Common myeloid progenitor, CD34-positive (primary cell): ENCODE measurements at regions not wholly inside any gene's neighbourhood (a gene's known extent, or its start where the extent isn't known, plus 50 kb on each side); places are given as distances from the start of the nearest gene placed in this dataset.

Source experiments
- CTCF ChIA-PET: fragments of 350-600 bp; sonication (Branson Sonifier 250); formaldehyde crosslinking; loops from one replicate; lab custom pipeline; 2021; ENCODE audit warnings: antibody characterized with exemption; lab: Charles Lee
- POLR2A ChIA-PET: fragments of 350-600 bp; sonication (Branson Sonifier 250); formaldehyde crosslinking; loops from one replicate; lab custom pipeline; 2021; ENCODE audit warnings: antibody characterized with exemption; lab: Charles Lee
- DNase-seq, 3 donors: peaks; one replicate each; pipeline versions ENCODE4 v3.0.0 to v3.0.0-alpha.2; 2013
- H3K27ac ChIP-seq, 2 experiments: 1 replicate in 1 of 2; 2 replicates in 1 of 2; pipeline ENCODE4 v1.7.0; 2013; ENCODE audit warnings: inconsistent platforms in 2 of 2, low read length in 2 of 2, mild to moderate bottlenecking in 2 of 2, low read depth in 1 of 2, moderate library complexity in 1 of 2; ENCODE audit not compliant: severe bottlenecking in 2 of 2, insufficient read depth in 1 of 2, poor library complexity in 1 of 2
- H3K27me3 ChIP-seq, 5 experiments: replicated peaks in 2 of 5; 1 replicate in 3 of 5; 2 replicates in 2 of 5; pipeline versions ENCODE4 v1.6.1 to v1.7.0; 2013; ENCODE audit warnings: low read length in 4 of 5, mild to moderate bottlenecking in 2 of 5, moderate library complexity in 2 of 5, inconsistent platforms in 1 of 5; ENCODE audit not compliant: insufficient read depth in 5 of 5, control insufficient read depth in 4 of 5
- H3K36me3 ChIP-seq, 4 experiments: 1 replicate in 2 of 4; 2 replicates in 2 of 4; pipeline versions ENCODE4 v1.6.1 to v1.7.0; 2013; ENCODE audit warnings: low read length in 3 of 4, control low read depth in 1 of 4, mild to moderate bottlenecking in 1 of 4; ENCODE audit not compliant: control insufficient read depth in 4 of 4, insufficient read depth in 4 of 4
- H3K4me1 ChIP-seq, 4 experiments: 1 replicate in 3 of 4; 2 replicates in 1 of 4; pipeline versions ENCODE4 v1.6.1 to v1.7.1; 2013; ENCODE audit warnings: low read length in 3 of 4, mild to moderate bottlenecking in 3 of 4, control low read depth in 1 of 4, inconsistent platforms in 1 of 4, moderate library complexity in 1 of 4; ENCODE audit not compliant: control insufficient read depth in 4 of 4, insufficient read depth in 4 of 4; ENCODE audit errors: control extremely low read depth in 1 of 4
- H3K4me3 ChIP-seq, 7 experiments: 1 replicate in 4 of 7; 2 replicates in 3 of 7; pipeline versions ENCODE4 v1.5.1 to v1.7.0; 2013; ENCODE audit warnings: mild to moderate bottlenecking in 7 of 7, low read length in 6 of 7, moderate library complexity in 6 of 7, inconsistent platforms in 2 of 7, low read depth in 2 of 7, control low read depth in 1 of 7; ENCODE audit not compliant: insufficient read depth in 4 of 7, control insufficient read depth in 1 of 7; ENCODE audit errors: extremely low read depth in 1 of 7
- H3K9me3 ChIP-seq, 5 experiments: 1 replicate in 4 of 5; 2 replicates in 1 of 5; pipeline versions ENCODE4 v1.6.1 to v1.7.1; 2013; ENCODE audit warnings: low read length in 4 of 5, mild to moderate bottlenecking in 2 of 5, inconsistent platforms in 1 of 5, low read depth in 1 of 5, moderate library complexity in 1 of 5; ENCODE audit not compliant: control insufficient read depth in 4 of 5, insufficient read depth in 2 of 5; ENCODE audit errors: control extremely low read depth in 1 of 5
- WGBS: methylation state at CpG from one replicate; pipeline ENCODE4 v1.1.5; 2013; ENCODE audit not compliant: insufficient coverage; 5-methylcytosine and 5-hydroxymethylcytosine counted together

GRCh38 chr2:238696331-238696730 is 151.6 kb upstream of the TWIST2 start:
- H3K27me3 ChIP-seq = peaks cover 0 to 2% (median 0%) of the 10 kb centered on the region in 5 experiments
- H3K27ac ChIP-seq = no peak overlapping the region
- 94% methylated on average over 3 of the region's 4 CpGs for WGBS
- H3K4me3 ChIP-seq = no peak overlapping the region
- ChIA-PET CTCF (interaction anchor here (1.3 kb wide), 1 partner anchor 10 kb away, joined by 3 read pairs; no protein-coding TSS in a partner anchor), POLR2A (no interaction called here)
- DNase-seq = no peak
- H3K4me1 ChIP-seq = no peaks in the 10 kb centered on the region
- peaks cover 0 to 2% (median 0%) of the 10 kb centered on the region in 5 experiments for H3K9me3 ChIP-seq
- H3K36me3 ChIP-seq = no peaks in the 10 kb centered on the region

- ChIA-PET POLR2A (no interaction called here), CTCF (interaction anchor here (1.3 kb wide), 1 partner anchor 10 kb away, joined by 3 read pairs; no protein-coding TSS in a partner anchor)
- no peak for DNase-seq
- 90% methylated on average over 2 of the region's 3 CpGs for WGBS
- H3K4me1 ChIP-seq = no peaks in the 10 kb centered on the region
- H3K36me3 ChIP-seq = no peaks in the 10 kb centered on the region
- no peak overlapping the region for H3K27ac ChIP-seq
- peaks cover 0 to 4% (median 0%) of the 10 kb centered on the region in 5 experiments for H3K9me3 ChIP-seq
- H3K27me3 ChIP-seq = peaks cover 0 to 2% (median 0%) of the 10 kb centered on the region in 5 experiments
- H3K4me3 ChIP-seq = no peak overlapping the region
Observed at GRCh38 chr2:238696786-238697185, 151.1 kb upstream of the TWIST2 start.

GRCh38 chr2:238697193-238698071 is 150.5 kb upstream of the TWIST2 start:
- Histone ChIP-seq H3K9me3 (peaks cover 0 to 4% (median 0%) of the 10 kb centered on the region in 5 experiments), H3K36me3 (no peaks in the 10 kb centered on the region), H3K4me3 (no peak overlapping the region), H3K27me3 (peaks cover 0 to 2% (median 0%) of the 10 kb centered on the region in 5 experiments), H3K4me1 (no peaks in the 10 kb centered on the region), H3K27ac (no peak overlapping the region)
- POLR2A ChIA-PET = no interaction called here
- CTCF ChIA-PET = interaction anchor here (1.3 kb wide), 1 partner anchor 11 kb away, joined by 3 read pairs; no protein-coding TSS in a partner anchor
- DNase-seq = no peak
- 92% methylated on average over 15 of the region's 20 CpGs for WGBS

GRCh38 chr2:238698072-238698352 is 149.9 kb upstream of the TWIST2 start:
- WGBS = 97% methylated on average over 5 of the region's 7 CpGs
- H3K27me3 ChIP-seq = peaks cover 0 to 2% (median 0%) of the 10 kb centered on the region in 5 experiments
- DNase-seq = no peak
- H3K27ac ChIP-seq = no peak overlapping the region
- H3K4me1 ChIP-seq = no peaks in the 10 kb centered on the region
- no peak overlapping the region for H3K4me3 ChIP-seq
- CTCF ChIA-PET = no interaction called here
- H3K36me3 ChIP-seq = no peaks in the 10 kb centered on the region
- H3K9me3 ChIP-seq = peaks cover 0 to 4% (median 0%) of the 10 kb centered on the region in 5 experiments
- POLR2A ChIA-PET = no interaction called here

- ChIA-PET POLR2A (no interaction called here), CTCF (interaction anchor here (0.6 to 1.5 kb wide), 2 partner anchors 9 to 86 kb away, joined by 3 read pairs; no protein-coding TSS in a partner anchor)
- Histone ChIP-seq H3K36me3 (no peaks in the 10 kb centered on the region), H3K4me3 (no peak overlapping the region), H3K4me1 (no peaks in the 10 kb centered on the region), H3K9me3 (peaks cover 0 to 4% (median 0%) of the 10 kb centered on the region in 5 experiments), H3K27me3 (peaks cover 0 to 2% (median 0%) of the 10 kb centered on the region in 5 experiments), H3K27ac (no peak overlapping the region)
- DNase-seq = no peak
- WGBS = 98% methylated on average over 13 of the region's 20 CpGs
Observed at GRCh38 chr2:238698451-238699306, 149.2 kb upstream of the TWIST2 start.

GRCh38 chr2:238699307-238700116 is 148.4 kb upstream of the TWIST2 start:
- POLR2A ChIA-PET = no interaction called here
- no peak for DNase-seq
- no peak overlapping the region for H3K27ac ChIP-seq
- 95% methylated on average over 10 of the region's 13 CpGs for WGBS
- no peaks in the 10 kb centered on the region for H3K36me3 ChIP-seq
- CTCF ChIA-PET = interaction anchor here (0.6 to 1.5 kb wide), 2 partner anchors 8 to 86 kb away, joined by 3 read pairs; no protein-coding TSS in a partner anchor
- H3K4me3 ChIP-seq = no peak overlapping the region
- H3K27me3 ChIP-seq = peaks cover 0 to under 1% (median 0%) of the 10 kb centered on the region in 5 experiments
- no peaks in the 10 kb centered on the region for H3K4me1 ChIP-seq
- H3K9me3 ChIP-seq = peaks cover 0 to 4% (median 0%) of the 10 kb centered on the region in 5 experiments
